ELR (cell line): ENCODE measurements at regions not wholly inside any gene's neighbourhood (a gene's known extent, or its start where the extent isn't known, plus 50 kb on each side); places are given as distances from the start of the nearest gene placed in this dataset.

Experiments used
- DNase-seq: peaks from one replicate; pipeline ENCODE4 v3.0.0-alpha.2; 2015; ENCODE audit warnings: low read depth

DNA sequence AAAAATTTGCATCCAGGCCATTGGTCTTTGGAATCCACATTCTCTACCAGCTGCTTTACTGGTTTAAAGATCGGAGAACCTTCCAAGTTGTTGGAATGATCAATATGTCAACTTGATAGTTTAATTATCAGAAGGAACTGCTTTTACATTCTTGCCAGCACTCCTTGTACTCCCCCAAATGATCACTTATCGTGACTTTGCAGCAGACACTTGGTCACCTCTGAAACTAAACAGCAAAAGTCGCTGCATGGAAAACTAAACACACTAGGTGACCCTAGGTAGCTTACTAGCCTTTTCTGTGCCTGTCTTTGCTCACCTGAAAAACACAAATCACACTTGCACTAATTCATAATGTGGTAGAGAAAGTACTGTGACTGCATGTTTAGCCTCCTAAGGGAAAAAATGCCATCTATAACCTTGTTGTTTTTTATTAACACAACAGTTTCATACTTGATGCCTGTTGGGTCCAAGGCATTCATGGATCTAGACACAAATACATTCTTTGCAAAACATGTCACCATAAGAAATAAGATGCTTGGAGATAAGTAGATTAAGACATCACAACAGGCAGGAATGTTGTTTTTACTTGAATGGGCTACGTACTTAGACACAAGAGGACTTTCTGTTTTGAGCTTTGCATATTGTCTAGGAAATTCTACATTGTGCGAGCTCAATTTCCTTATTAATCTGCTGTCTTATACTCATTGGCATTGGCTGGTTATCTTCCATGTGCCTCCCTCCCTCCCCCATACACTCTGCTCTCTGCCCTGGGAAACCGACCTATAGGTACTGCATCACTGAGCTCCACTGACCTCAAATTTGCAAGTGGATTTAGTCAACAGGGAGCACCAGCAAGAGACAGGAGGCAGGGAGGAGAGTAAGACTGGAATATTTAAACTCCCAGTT, 219.1 kb upstream of the STK17B start:
- DNase-seq, result no peak

DNA sequence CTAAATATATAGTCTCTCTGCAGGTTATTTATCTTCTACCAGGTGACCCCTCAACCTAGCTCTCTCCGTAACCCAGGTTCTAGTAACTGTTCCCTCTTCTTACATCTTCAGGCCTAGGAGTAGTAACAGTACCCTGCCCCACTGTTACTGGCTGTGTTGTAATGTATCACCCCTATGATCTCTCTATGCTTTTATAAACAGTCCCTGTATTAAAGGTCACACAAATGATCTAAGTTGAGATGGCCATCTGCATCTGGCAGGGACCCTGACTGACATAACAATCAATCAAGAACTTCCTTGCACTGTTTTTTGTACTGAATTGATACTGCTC, 219.7 kb upstream of the STK17B start:
- no peak for DNase-seq

DNA sequence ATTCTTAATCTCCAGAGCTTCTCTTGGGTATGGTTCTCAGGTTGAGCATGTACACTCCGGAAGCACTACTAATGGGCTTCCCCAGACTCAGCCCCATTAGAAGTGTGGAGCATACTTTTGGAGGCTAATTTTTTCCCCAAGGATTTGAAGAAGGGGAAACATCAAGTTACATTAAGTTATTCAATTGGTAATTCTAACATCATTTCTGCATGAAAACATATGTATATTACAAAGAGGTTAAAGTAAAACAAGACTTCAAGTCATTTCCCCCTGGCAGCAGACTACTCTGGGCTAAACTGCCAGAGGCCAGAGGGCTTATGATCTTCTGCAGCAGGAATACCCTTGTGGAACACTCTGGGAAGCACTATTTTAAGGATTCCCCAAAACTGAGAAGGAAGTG, 227.7 kb upstream of the STK17B start:
- DNase-seq, result no peak

DNA sequence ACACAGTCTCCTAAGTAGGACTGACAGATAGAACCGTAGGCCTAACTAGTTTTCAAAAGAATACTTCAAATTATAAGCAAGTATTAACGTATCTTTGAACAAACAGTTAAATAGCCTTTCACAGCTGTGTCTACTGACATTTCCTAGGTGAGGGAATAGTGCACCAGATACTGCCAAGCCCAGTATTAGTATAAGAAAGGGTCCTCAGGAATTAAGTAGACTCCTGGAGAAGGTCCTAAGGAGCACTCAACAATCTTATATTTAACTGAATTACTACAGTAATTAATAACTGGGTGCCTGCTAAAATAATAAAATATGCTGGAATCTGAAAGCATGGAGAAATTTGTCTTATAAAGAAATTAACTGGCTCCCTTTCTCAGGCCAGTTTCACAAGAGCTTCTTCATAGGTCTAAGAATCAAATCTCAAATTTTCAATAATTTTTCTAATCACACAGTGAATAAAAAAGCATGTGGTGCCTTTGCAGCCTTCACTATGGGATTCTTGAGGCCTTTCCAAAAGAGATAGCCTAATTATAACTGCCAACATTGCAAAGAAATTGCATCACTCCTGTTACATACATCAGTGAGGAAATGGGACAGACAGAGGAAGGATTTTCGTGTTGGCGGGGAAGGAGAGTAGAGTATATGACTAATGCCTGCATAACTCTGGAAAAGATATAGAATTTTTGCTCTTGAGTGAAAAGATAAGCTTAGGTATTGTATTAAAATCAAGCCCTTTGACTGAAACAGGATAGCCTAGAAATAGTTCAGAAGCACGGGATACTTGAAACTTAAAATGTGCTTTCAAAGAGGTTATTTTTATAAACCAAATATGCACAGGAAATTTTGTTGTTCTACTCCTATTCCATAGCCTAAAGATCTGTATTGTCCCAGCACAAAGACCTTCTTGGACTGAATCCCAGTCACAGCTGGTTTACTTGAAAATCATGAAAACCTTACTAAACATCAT, 228.6 kb upstream of the STK17B start:
- peak; percentile 94 for DNase-seq

DNA sequence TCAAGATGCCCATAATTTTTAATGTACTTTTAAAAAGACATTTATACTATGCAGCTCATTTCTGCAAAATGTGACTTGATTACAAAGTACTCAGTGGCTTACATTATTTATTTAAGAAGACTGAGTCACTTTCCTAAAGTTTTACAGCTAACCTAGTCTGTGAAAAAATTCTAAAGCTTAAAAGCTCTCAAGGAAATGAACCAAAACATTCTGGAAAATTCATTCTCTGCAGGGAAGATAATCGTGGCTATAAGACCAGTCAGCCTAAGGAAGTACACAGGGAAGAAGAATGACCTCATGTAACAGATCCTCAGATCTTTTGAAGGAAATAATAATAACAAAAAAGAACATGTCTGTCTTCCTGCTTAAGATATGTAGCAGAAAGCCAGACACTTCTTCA, 232.1 kb upstream of the STK17B start:
- peak; percentile 68 for DNase-seq

DNA sequence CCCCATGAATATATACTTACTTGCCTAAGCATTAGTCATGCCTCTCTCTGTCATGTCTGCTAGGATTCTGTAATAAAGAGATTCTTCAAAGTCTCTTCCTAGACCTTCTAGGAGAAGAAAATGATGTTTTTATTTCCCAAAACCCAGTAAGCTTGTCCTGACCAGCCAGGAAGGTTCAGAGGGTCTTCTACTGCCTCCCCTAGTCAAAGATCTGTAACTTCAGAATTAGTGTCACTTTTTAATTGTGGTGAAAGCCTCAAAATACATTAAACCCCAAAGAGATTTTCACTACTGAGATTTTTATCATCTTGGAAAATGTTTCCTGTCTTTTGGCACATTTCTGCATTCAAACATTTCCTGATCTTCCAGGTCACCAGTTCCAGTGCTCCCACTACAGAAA, 232.9 kb upstream of the STK17B start:
- peak; percentile 42 for DNase-seq

DNA sequence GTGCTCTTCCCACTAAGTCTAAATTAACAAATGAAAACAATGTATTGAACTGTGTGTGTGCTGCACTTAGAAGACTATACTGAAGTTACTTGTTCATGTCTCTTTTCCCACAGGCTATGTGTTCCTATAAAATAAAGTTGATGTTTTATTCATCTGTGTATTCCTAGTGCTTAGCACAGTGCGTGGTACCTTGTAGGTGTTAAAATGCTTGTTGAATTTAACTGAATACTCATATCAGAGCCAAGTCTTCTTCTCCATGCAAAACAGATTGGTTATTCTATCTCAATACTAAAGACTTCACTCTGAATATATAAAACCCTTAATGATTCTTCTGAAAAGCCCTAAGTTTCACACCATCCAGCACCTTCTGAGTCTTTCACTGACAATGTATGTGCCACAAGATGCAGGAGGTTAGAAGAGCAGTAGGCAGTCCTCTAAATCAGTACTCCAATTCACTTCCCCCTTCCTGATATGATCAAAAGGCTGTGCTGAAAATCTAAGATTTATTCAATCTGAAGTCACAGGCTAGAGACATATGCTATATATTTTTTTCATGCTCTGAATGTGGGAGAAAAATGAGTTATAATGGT, 231.7 kb upstream of the CCDC150 start:
- DNase-seq, result no peak

DNA sequence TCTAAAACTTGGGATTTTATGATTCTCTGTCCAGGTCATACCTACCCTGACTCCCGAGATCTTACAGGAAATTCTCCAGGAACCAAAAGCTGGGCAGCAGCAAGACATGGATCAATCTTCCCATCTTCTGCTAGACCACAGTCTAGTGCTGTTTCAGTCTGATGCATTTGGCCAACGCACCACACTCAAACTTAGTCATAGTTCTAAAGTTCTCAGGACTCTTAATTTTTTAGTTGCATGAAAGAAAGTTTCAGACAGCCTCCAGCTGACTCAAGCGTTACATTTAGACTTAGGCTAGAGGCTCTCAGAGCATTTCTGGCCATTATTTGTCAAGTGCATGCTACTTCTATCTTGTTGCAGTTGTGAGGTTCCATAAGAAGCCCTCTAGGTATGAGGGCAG, 230.1 kb upstream of the CCDC150 start:
- no peak for DNase-seq

DNA sequence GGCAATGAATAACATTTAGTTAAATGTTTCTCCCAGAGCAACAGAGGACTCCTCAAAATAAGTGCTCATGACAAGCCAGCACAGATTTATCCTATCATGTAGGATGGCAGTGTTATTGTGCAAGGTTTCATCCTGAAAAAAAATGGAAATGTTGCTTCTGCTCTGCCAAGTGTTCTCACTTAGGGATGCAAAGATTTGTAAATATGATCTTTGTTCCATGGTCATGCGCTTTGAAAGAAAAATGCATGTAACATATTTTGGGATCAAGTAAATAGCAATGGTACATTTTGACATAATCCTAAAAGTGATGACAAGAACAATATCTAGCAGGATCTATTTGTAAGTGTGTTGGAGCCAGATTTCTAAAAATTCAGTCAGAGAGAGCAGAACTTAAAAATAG, 229.5 kb upstream of the CCDC150 start:
- DNase-seq, result no peak

DNA sequence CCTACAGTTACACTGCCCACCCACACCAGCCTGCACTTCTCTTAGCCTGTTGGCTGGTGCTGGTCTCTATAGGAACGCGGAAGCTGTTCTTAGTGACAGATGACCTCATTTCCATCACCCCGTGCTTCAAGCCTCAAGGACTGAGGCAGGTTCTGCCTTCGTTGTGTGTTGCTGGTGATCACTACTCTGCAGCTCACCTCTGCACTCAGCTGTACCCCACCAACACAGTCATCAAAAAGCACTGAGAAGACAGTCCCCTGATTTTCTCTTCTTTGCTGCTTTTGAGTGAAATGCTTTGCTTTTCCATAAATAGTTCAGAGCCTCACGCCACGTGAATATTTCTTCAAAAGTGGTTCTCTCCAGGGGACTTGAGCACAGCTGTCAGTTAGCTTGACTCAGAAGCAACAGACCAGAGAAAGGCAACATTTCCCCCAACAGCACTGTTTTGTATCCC, 225.7 kb upstream of the CCDC150 start:
- no peak for DNase-seq

DNA sequence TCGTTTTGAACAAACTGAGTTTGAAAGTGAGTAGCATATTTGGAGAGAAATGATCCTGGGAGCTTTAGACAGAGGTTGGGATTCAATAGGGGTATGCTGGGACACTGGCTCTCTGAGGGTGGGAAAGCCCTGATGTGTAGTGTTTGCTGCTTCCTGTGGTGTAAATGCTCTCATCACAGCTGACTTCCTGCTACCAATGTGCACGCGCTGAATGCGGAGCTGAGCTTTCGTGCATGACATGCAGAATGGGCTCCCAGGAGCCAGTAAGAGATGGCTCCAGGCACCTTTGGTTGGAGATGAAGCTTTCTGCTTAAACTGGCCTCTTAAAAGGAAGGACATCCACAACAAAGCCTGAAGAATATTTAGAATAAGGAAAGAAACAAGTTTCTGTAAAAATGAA, 224.1 kb upstream of the CCDC150 start:
- no peak for DNase-seq

DNA sequence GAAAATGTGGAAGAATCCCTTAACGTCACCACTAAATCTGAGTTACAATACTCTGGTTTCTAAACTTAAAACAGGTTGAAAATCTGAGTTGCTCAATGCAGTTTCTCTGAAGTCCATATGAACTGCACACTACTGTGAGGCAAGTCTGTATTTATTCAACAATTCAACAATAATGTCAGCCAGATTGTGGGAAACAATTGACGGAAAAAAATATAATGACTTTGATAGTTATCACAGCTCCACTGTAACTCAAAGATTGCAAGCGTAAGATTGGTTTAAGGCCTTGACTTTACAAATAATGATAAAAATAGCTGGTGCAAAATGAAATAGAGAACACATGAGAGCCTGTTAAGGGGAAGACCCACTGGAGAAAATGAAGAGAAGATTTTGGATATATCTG, 219.4 kb upstream of the CCDC150 start:
- DNase-seq, result no peak

DNA sequence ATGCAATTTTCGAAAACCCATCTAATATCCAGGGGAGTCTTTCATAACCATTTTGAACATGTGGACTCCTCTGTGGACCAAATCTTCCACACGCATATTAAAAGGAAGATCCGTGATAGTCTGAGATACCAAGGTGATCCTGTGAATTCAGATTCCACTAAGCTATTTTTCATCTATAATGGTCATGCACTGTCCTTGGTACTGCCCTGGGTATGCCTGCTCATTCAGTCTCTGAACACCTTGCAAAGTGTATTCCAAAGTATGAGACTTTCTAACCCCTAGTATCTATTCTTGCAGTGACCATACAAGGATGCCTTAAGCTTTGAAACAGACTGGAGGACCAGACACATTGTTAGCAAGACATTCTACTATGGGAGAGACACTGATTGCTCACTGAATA, 217.6 kb upstream of the CCDC150 start:
- DNase-seq, result no peak

DNA sequence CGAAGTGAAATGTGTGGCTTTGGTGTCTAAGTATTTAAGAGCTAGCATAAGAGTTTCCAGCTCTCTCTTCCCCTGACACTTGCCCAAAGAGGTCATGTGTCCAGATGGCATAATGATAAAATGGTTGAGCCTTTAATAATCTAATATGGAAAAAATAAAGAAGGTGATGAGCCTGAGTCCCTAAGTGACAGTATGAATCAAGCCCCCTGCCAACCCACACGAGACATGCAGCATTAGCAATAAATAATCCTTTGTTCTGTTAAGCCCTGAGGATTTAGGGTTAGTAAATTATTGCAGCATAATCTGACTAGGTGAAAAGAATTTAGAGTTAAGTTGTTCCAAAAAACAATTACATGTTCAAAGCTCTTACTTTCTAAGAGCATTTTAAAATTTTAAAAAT, 217.2 kb upstream of the CCDC150 start:
- DNase-seq, result no peak

DNA sequence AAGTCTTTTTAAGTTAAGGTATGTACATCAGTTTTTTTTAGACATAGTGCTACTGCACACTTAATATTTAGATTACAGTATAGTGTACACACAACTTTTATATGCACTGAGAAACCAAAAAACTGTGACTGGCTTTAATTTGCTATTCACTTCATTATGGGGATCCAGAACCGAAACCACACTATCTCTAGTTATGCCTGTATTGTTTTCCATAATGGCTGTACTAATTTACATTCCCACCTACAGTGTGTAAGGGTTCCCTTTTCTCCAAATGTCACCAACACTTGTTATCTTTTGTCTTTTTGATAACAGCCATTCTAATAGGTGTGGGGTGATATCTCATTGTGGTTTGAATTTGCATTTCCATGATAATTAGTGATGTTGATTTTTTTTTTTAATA, 213.4 kb upstream of the CCDC150 start:
- no peak for DNase-seq

DNA sequence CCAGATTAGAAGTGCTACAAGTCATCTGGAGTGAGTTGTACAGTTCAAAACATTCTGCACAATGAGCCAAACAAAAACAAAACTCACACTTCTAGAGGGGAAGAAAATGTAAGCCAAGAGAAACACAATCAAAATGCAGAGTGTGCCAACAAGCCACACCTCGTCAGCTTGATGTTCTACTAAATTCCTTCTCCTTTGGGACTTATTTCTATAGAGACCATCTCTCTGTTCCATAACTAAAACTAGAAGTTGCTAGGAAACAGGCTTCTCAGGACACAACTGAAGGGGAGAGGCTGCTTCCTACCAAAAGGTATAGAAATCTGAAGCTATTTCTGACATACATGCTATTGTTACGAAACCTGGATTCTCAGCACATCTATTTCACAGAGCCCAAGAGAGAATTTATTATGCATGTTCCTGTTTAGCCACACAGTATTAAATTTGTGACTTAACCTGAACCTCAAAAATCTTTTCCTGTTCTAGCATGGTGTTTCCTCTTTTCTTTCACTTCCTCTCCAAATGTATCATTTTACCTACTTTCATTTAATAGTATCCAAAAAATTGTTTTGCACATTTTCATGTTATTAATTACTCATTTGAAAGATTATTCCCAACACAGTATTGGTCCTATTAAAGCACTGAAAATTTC, 211.4 kb upstream of the CCDC150 start:
- no peak for DNase-seq

DNA sequence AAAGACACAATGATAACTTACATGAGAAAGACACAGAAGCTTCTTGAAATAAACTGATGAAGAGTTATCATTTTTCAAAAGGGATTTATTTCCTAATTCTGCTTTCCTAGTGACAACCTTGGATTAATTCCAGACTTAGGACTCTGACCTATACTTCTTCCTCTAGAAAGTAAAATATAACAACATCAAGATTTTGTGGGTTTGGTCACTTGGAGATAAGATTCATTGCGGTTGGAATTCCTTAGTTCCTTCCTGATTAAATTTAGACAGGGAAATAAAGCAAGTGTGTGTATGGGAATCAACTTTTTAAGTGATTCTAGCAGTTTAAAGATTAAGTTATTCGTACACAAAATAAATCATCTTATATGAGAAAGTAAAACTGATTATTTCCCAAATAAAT, 208.4 kb upstream of the CCDC150 start:
- DNase-seq, result no peak

DNA sequence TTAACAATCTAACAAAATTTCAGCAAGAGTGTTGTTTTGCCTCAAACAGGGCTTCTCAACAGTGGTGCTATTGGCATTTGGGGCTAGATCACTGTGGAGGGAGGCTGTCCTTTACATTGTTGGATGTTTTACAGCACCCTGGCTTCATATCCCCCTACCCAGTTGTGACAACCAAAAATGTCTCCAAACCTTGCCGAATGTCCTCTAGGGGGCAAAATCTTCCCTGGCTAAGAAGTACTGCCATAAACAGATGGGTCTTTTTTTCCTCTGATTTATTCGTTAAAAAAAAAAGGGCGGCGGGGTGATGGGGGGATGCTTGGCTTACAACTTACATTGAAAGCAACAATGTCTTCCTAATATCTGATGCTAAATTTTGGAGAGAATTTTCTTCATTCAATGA, 207.6 kb upstream of the CCDC150 start:
- DNase-seq, result peak; percentile 56

DNA sequence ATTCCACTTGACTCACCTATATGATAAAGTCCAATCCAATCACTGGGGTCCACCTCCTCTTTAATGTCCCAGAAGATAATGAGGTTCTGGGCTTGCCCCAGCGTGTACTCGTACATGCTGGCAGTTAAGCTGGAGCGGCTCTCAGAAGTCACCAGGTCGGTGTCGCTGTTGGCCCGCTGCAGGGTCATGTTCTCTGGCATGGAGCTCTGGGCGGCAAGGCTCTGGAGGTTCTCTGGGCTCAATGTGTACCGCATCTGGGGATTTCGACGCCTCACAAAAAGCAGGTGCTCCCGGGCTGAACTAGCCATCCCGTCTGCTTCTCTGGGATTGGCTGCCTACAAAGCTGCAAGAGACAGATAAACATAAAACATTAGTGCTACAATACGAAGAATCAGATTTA, 206.4 kb upstream of the CCDC150 start:
- DNase-seq, result no peak

DNA sequence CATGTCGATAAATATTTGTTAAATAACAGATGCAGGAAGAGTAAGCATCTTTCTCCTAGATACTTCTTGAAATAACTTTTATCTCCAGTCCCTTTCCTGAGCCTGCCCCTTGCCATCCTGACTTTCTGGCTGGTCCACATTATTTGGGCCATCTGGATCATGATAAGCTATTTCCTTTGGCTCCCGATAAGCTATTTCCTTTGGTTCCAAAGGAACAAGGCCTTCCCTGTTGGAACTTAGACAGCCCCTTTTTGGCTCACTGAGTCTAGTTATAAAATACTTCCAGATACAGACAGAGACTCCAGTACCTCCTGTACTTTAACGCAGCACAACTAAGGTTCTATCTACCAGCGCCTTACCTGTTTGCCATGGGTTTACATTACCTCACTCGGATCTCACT, 205.3 kb upstream of the CCDC150 start:
- no peak for DNase-seq

DNA sequence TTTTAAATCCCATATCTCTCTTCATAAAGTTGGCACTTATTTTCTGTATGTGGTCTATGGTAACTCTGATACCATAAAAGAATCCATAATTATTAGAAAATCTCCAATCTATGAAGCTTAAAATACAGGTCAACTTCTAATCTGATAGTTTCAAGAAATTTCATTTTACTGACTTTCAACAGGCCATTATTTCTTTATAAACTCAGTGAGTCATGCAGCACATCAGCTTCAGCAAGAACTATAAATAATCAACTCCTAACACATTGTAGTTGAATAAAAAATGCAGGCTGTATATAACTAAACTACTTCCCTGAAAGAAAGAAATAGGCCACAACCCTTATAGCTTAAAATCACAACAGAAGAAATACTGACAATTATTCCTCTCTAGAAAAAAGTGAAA, 204.3 kb upstream of the CCDC150 start:
- DNase-seq, result peak; percentile 7

DNA sequence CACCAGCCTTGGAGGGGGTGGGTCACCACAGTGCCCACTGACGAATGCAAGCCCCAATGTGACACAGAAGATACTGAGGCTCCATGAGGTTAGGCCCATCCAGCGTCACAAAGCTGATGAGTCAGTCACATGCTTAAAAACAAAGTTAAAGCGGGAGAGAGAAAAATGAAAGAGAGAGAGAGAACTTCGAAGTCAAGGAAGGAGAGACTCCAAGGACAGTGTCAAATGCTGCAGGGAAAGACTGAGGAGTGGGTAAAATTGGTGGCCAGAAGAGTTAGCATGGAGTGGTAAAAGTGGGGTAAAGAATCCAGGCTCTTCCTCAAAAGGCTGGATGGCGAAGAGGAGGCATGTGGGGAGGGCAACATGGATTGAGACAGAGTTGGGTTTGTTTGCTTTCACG, 201.9 kb upstream of the CCDC150 start:
- DNase-seq, result no peak
